ENCODE measurements at regions not wholly inside any gene's neighbourhood (a gene's known extent, or its start where the extent isn't known, plus 50 kb on each side); places are given as distances from the start of the nearest gene placed in this dataset.

GRCh38 chr3:127403795-127404194 is 115.9 kb upstream of the PRR20G start:
- H3K4me3 ChIP-seq (ENCODE audit: low read depth in 1 of 2, low read length in 2 of 2) = no peak overlapping the region

GRCh38 chr3:127399154-127399553 is 111.3 kb upstream of the PRR20G start:
- H3K9ac ChIP-seq (ENCODE audit: low read length) = no peak overlapping the region
- H3K9me3 ChIP-seq (ENCODE audit: low read length) = no peaks in the 10 kb centered on the region
- H3K27me3 ChIP-seq (ENCODE audit: control insufficient read depth in 1 of 2, insufficient read depth in 2 of 2, low read length in 2 of 2) = no peaks in the 10 kb centered on the region

More at GRCh38 chr3:127403795-127404194, 115.9 kb upstream of the PRR20G start:
- H3K9me3 ChIP-seq (ENCODE audit: low read length) = no peaks in the 10 kb centered on the region
- no peaks in the 10 kb centered on the region for H3K36me3 ChIP-seq (ENCODE audit: insufficient read depth, low read length)
- H3K27me3 ChIP-seq (ENCODE audit: control insufficient read depth in 1 of 2, insufficient read depth in 2 of 2, low read length in 2 of 2) = no peaks in the 10 kb centered on the region
- H3K27ac ChIP-seq (ENCODE audit: low read depth, low read length) = no peak overlapping the region
- H3K4me1 ChIP-seq (ENCODE audit: insufficient read depth, low read length) = no peaks in the 10 kb centered on the region
- no peak overlapping the region for H3K9ac ChIP-seq (ENCODE audit: low read length)

GRCh38 chr3:127396473-127396872 is 108.6 kb upstream of the PRR20G start:
- Histone ChIP-seq H3K9me3 (ENCODE audit: low read length) (no peaks in the 10 kb centered on the region), H3K4me1 (ENCODE audit: insufficient read depth, low read length) (no peaks in the 10 kb centered on the region), H3K9ac (ENCODE audit: low read length) (no peak overlapping the region), H3K27me3 (ENCODE audit: control insufficient read depth in 1 of 2, insufficient read depth in 2 of 2, low read length in 2 of 2) (no peaks in the 10 kb centered on the region), H3K27ac (ENCODE audit: low read depth, low read length) (no peak overlapping the region), H3K4me3 (ENCODE audit: low read depth in 1 of 2, low read length in 2 of 2) (no peak overlapping the region), H3K36me3 (ENCODE audit: insufficient read depth, low read length) (no peaks in the 10 kb centered on the region)

More at GRCh38 chr3:127399154-127399553, 111.3 kb upstream of the PRR20G start:
- H3K27ac ChIP-seq (ENCODE audit: low read depth, low read length) = no peak overlapping the region
- H3K36me3 ChIP-seq (ENCODE audit: insufficient read depth, low read length) = no peaks in the 10 kb centered on the region
- no peak overlapping the region for H3K4me3 ChIP-seq (ENCODE audit: low read depth in 1 of 2, low read length in 2 of 2)
- no peaks in the 10 kb centered on the region for H3K4me1 ChIP-seq (ENCODE audit: insufficient read depth, low read length)

GRCh38 chr3:127395663-127396355 is 108.0 kb upstream of the PRR20G start:
- no peaks in the 10 kb centered on the region for H3K4me1 ChIP-seq (ENCODE audit: insufficient read depth, low read length)
- H3K9me3 ChIP-seq (ENCODE audit: low read length) = no peaks in the 10 kb centered on the region
- H3K36me3 ChIP-seq (ENCODE audit: insufficient read depth, low read length) = no peaks in the 10 kb centered on the region
- H3K27ac ChIP-seq (ENCODE audit: low read depth, low read length) = no peak overlapping the region
- H3K4me3 ChIP-seq (ENCODE audit: low read depth in 1 of 2, low read length in 2 of 2) = no peak overlapping the region
- no peaks in the 10 kb centered on the region for H3K27me3 ChIP-seq (ENCODE audit: control insufficient read depth in 1 of 2, insufficient read depth in 2 of 2, low read length in 2 of 2)
- H3K9ac ChIP-seq (ENCODE audit: low read length) = no peak overlapping the region

GRCh38 chr3:127394984-127395662 is 107.3 kb upstream of the PRR20G start:
- no peak overlapping the region for H3K27ac ChIP-seq (ENCODE audit: low read depth, low read length)
- no peaks in the 10 kb centered on the region for H3K4me1 ChIP-seq (ENCODE audit: insufficient read depth, low read length)
- H3K27me3 ChIP-seq (ENCODE audit: control insufficient read depth in 1 of 2, insufficient read depth in 2 of 2, low read length in 2 of 2) = no peaks in the 10 kb centered on the region
- H3K9ac ChIP-seq (ENCODE audit: low read length) = no peak overlapping the region
- no peak overlapping the region for H3K4me3 ChIP-seq (ENCODE audit: low read depth in 1 of 2, low read length in 2 of 2)
- H3K36me3 ChIP-seq (ENCODE audit: insufficient read depth, low read length) = no peaks in the 10 kb centered on the region
- no peaks in the 10 kb centered on the region for H3K9me3 ChIP-seq (ENCODE audit: low read length)

- Histone ChIP-seq H3K27me3 (ENCODE audit: control insufficient read depth in 1 of 2, insufficient read depth in 2 of 2, low read length in 2 of 2) (no peaks in the 10 kb centered on the region), H3K4me3 (ENCODE audit: low read depth in 1 of 2, low read length in 2 of 2) (no peak overlapping the region), H3K36me3 (ENCODE audit: insufficient read depth, low read length) (no peaks in the 10 kb centered on the region), H3K9me3 (ENCODE audit: low read length) (no peaks in the 10 kb centered on the region), H3K27ac (ENCODE audit: low read depth, low read length) (no peak overlapping the region), H3K9ac (ENCODE audit: low read length) (no peak overlapping the region), H3K4me1 (ENCODE audit: insufficient read depth, low read length) (no peaks in the 10 kb centered on the region)
These were observed 106.2 kb upstream of the PRR20G start for GRCh38 chr3:127394031-127394430.

- Histone ChIP-seq H3K9ac (ENCODE audit: low read length) (no peak overlapping the region), H3K9me3 (ENCODE audit: low read length) (no peaks in the 10 kb centered on the region), H3K4me3 (ENCODE audit: low read depth in 1 of 2, low read length in 2 of 2) (no peak overlapping the region), H3K27ac (ENCODE audit: low read depth, low read length) (no peak overlapping the region), H3K4me1 (ENCODE audit: insufficient read depth, low read length) (no peaks in the 10 kb centered on the region), H3K36me3 (ENCODE audit: insufficient read depth, low read length) (no peaks in the 10 kb centered on the region), H3K27me3 (ENCODE audit: control insufficient read depth in 1 of 2, insufficient read depth in 2 of 2, low read length in 2 of 2) (peaks cover 0 to 3% of the 10 kb centered on the region in 2 donors)
These were observed 105.4 kb upstream of the PRR20G start for GRCh38 chr3:127393131-127393820.

GRCh38 chr3:127392156-127392490 is 104.3 kb upstream of the PRR20G start:
- Histone ChIP-seq H3K36me3 (ENCODE audit: insufficient read depth, low read length) (no peaks in the 10 kb centered on the region), H3K9ac (ENCODE audit: low read length) (no peak overlapping the region), H3K9me3 (ENCODE audit: low read length) (no peaks in the 10 kb centered on the region), H3K27me3 (ENCODE audit: control insufficient read depth in 1 of 2, insufficient read depth in 2 of 2, low read length in 2 of 2) (peaks cover 0 to 15% of the 10 kb centered on the region in 2 donors), H3K4me1 (ENCODE audit: insufficient read depth, low read length) (no peaks in the 10 kb centered on the region), H3K27ac (ENCODE audit: low read depth, low read length) (no peak overlapping the region), H3K4me3 (ENCODE audit: low read depth in 1 of 2, low read length in 2 of 2) (no peak overlapping the region)

- H3K36me3 ChIP-seq (ENCODE audit: insufficient read depth, low read length) = no peaks in the 10 kb centered on the region
- no peak overlapping the region for H3K4me3 ChIP-seq (ENCODE audit: low read depth in 1 of 2, low read length in 2 of 2)
- H3K9me3 ChIP-seq (ENCODE audit: low read length) = no peaks in the 10 kb centered on the region
- H3K27ac ChIP-seq (ENCODE audit: low read depth, low read length) = no peak overlapping the region
- peaks cover 0 to 15% of the 10 kb centered on the region in 2 donors for H3K27me3 ChIP-seq (ENCODE audit: control insufficient read depth in 1 of 2, insufficient read depth in 2 of 2, low read length in 2 of 2)
- no peak overlapping the region for H3K9ac ChIP-seq (ENCODE audit: low read length)
- H3K4me1 ChIP-seq (ENCODE audit: insufficient read depth, low read length) = no peaks in the 10 kb centered on the region
These were observed 103.8 kb upstream of the PRR20G start for GRCh38 chr3:127391436-127392155.

- H3K4me3 ChIP-seq (ENCODE audit: low read depth in 1 of 2, low read length in 2 of 2) = no peak overlapping the region
- H3K36me3 ChIP-seq (ENCODE audit: insufficient read depth, low read length) = no peaks in the 10 kb centered on the region
- peaks cover 0 to 21% of the 10 kb centered on the region in 2 donors for H3K27me3 ChIP-seq (ENCODE audit: control insufficient read depth in 1 of 2, insufficient read depth in 2 of 2, low read length in 2 of 2)
- no peak overlapping the region for H3K27ac ChIP-seq (ENCODE audit: low read depth, low read length)
- no peak overlapping the region for H3K9ac ChIP-seq (ENCODE audit: low read length)
- no peaks in the 10 kb centered on the region for H3K4me1 ChIP-seq (ENCODE audit: insufficient read depth, low read length)
- H3K9me3 ChIP-seq (ENCODE audit: low read length) = no peaks in the 10 kb centered on the region
These were observed 102.6 kb upstream of the PRR20G start for GRCh38 chr3:127390365-127391025.

GRCh38 chr3:127389913-127390312 is 102.1 kb upstream of the PRR20G start:
- Histone ChIP-seq H3K27ac (ENCODE audit: low read depth, low read length) (no peak overlapping the region), H3K4me3 (ENCODE audit: low read depth in 1 of 2, low read length in 2 of 2) (no peak overlapping the region), H3K36me3 (ENCODE audit: insufficient read depth, low read length) (no peaks in the 10 kb centered on the region), H3K27me3 (ENCODE audit: control insufficient read depth in 1 of 2, insufficient read depth in 2 of 2, low read length in 2 of 2) (peaks cover 0 to 24% of the 10 kb centered on the region in 2 donors), H3K4me1 (ENCODE audit: insufficient read depth, low read length) (no peaks in the 10 kb centered on the region), H3K9ac (ENCODE audit: low read length) (no peak overlapping the region), H3K9me3 (ENCODE audit: low read length) (no peaks in the 10 kb centered on the region)

Measured in muscle layer of colon (tissue), 2 donors.